Midbrain (tissue), 1 donor: ENCODE measurements at regions not wholly inside any gene's neighbourhood (a gene's known extent, or its start where the extent isn't known, plus 50 kb on each side); places are given as distances from the start of the nearest gene placed in this dataset.

Source experiments
- DNase-seq: peaks from one replicate; lab custom pipeline; 2025; lab: John Stamatoyannopoulos, UW

- no peak for DNase-seq
Measured at GRCh38 chr1:237999426-238000052, 108.8 kb upstream of the ZP4 start.

DNA sequence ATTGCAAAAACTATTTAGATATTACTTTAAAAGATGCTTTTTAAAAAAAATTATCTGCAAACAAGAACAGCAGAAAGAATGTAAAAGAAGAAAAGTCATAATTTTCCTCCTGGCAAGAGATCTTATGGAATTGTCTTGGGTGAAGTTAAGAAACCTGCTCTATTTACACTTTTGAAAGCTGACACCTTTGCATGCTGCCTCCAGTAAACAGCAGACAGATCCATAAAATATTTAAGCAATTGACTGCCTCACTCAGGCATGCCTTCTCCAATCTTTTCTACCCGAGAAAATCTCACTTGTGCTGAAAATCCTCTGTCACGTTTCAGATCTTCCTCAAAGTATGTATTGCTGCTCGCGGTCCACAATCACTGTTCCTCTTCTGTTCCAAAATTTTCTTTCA, 107.9 kb upstream of the ZP4 start:
- DNase-seq, result no peak

GRCh38 chr1:237983496-237983895, 92.8 kb upstream of the ZP4 start:
- DNase-seq, result peak; percentile 2

DNA sequence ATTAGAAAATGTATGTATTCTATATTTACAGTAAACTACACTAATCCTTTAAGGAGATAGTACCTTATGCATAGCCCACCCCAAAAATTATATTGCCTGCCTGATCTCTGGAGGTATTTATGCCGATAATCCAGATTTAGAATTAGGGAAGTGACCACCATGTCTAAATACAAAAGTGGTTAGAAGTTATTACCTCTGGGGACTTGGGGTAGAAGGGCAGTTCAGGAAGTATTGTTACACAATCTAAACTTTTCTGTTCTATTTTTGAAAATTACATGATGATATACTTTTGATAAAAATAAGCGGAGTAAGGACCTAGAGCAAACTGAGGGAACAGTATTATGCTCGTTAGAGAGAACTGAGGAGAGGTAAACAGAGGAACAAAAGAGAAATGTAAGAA, 90.5 kb upstream of the ZP4 start:
- DNase-seq, result no peak

DNA sequence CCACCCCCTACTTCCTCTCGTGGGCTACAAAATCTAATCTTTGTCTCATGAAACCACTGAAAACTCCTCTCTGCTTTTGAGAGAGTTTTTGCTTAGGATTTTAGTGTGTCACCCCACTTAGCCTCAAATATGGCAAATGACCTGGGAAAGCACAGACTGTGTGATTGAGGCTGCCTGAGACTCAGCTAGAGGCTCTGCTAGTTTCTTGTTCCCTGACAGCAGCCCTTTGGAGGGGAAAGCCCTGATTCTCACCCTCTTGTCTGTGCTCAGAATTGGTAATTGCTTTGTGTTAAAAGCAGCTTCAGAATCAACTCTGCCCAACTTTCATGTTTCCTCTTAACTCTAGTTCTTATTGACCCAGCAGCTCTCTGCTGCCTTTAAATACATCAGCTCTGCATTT, 85.6 kb upstream of the ZP4 start:
- DNase-seq, result no peak

DNA sequence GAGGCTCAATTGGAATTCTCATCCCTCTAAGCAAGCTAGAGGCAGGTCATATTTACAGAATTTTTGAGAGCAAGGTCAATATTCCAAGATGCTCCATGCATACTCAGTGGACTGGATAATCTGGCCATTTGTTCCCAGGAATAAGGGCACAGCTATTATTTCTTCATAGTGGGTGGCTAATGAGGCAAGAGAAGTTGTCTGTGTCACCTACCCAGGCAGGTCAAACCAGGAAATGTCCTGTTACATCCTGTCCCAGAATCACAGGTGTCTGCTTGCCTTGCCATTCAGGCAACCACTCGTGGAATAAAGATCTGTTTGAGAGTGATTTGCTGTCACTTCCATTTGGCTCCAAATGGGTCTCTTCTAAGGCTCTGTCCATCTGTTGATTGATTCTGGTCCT, 85.2 kb upstream of the ZP4 start:
- no peak for DNase-seq

DNA sequence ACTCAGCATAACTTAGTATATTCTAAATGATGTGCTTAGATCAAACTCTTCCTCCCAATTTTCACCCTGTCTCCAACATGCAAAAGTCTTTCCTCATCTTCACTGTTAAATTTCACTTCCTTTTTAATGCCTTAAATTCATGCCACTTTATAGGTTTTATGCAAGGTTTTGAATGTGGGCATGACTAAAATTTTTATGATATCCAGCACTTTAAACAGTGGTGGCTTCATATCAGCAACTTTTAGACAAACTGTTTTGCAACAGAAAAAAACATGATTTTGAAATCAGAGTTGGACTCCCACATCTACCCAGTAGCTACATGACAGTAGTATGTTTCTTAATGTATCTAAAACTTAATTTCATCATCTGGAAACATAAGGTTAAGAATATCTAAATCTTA, 84.7 kb upstream of the ZP4 start:
- DNase-seq, result no peak

- DNase-seq, result no peak
Measured at GRCh38 chr1:237972186-237972585, 81.5 kb upstream of the ZP4 start.

- no peak for DNase-seq
Measured at GRCh38 chr1:237962985-237963384, 72.3 kb upstream of the ZP4 start.

DNA sequence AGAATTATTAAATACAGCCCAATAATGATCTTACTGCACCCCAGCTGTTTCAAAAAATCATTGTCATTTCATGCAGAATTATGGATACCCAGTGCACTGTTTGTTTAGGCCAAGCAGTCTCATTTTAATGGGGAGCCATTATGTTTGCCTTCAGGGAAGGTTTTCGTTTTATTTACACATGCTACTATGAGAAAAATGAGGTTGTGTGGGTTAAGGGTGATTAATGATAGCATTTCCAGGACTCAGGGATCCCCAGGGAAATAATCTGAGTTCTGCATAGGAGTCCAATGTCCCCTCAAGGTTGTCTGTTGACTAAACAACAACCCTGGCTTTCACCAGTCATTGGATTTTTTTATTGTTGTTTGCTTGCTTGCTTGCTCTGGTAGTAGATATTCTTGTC, 71.0 kb upstream of the ZP4 start:
- DNase-seq, result no peak

- DNase-seq, result no peak
Measured at GRCh38 chr1:237959838-237960237, 69.1 kb upstream of the ZP4 start.

- no peak for DNase-seq
Measured at GRCh38 chr1:237953238-237953637, 62.5 kb upstream of the ZP4 start.
